HG03139 (cell line): ENCODE measurements at regions not wholly inside any gene's neighbourhood (a gene's known extent, or its start where the extent isn't known, plus 50 kb on each side); places are given as distances from the start of the nearest gene placed in this dataset.

Experiments
- ATAC-seq: cut with Tn5 transposase; IDR thresholded peaks from one replicate; pipeline ENCODE4 v1.9.1; 2021; ENCODE audit not compliant: unreplicated experiment

DNA sequence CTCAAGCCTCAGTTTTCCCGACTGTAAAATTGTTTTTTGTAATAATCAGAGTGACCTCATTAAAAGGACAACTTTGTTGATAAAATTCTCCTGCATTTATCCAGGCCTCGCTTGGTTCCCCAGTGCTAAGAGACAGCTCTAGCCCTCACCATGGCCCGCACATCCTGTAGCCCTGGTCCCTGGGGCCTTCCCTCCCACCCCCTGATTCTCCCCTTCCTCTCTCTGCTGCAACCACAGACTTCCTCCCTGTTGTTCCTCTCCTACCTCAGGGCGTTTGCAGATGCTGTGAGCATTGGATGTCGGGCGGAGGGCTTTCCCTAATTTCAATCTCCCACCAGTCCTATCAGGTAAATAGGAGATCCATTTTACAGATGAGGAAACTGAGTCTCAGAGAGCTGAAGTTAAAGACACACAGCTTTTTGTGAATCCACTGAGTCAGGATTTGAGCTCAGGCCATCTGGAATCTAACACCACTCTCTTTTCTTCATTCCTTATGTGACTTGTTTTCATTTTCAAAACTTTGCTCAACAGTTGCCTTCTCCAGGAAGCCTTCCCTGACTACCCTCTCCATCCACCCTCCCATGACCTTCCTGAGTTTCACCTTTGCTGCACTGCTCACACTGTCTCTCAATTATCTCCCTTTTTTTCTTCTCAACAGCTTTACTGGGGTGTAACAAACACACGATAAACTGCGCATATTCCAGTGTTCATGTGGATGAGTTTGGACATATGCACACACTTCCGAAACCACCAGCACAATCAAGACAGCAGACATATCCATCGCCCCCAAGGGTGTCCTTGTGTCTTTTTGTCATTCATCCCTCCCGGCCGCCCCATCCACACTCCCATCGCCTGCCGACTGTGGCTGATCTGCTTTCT lies 107.1 kb downstream of the CEBPB start:
- ATAC-seq, result no peak

DNA sequence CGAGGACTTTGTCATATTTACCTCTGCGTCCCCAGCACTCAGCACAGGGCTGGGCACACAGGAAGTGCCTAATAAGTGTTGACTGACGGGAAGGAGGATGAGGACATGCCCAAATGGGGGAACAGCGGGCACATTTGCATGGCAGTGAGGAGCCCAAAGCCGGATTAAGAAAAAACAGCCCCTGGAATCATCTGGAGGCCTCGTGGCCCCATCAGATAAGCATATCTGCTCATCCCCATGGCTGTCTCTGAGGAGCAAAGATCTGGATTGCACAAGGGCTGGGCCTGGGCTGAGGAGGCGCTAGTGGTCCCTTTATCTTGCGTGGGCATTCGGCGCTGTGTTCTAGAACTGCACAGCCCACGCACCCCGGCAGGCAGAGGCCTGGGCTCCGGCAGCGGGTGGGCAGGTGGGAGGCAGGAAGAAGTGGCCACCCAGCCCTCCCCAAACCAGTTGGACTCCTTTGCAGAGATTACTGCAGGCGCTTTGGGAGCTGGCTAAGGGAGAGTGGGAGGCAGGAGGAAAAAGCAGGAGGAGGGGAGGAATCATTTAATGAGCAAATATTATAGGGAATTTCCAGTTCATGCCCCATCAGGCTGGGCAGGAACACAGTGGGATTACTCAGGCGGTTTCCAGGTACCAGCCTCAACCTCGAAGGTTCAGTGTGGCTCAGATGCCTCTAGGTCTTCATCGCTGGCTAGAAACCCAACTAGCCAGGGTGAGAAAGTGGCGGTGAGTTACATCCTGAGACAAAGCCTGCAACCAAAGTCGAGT lies 108.1 kb downstream of the CEBPB start:
- no peak for ATAC-seq

DNA sequence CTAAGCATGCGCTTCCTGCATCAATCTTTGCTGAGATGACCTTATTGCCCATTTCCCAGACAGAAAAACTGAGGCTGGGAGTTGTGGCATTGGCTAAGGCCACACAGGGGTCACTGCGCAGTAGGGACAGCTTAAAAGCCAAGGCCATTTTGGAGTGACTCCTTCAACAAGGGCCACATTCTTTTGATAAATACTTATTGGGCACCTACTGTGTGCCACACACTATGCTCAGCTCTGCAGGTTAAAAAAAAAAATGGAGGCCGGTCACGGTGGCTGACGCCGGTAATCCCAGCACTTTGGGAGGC lies 108.6 kb downstream of the CEBPB start:
- no peak for ATAC-seq

GRCh38 chr20:50301165-50301564 lies 110.5 kb downstream of the CEBPB start:
- no peak for ATAC-seq

DNA sequence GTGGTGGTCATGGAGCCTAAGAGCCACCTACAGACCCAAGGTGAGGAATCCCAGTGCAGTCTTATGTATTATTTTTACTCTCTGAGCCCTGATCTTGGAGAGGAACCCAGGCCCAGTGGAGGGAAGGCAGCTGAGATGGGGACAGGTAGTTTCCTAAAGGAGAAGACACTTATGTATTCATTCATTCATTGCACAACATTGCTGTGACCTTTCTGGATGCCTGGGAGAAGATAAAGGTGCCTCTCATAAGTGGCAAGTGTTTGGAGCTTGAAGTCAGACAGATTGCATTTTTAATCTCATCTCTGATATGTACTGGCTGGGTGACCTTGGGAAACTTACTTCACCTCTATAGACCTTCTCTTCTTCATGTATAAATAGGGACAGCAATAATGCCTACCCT lies 111.1 kb downstream of the CEBPB start:
- no peak for ATAC-seq

DNA sequence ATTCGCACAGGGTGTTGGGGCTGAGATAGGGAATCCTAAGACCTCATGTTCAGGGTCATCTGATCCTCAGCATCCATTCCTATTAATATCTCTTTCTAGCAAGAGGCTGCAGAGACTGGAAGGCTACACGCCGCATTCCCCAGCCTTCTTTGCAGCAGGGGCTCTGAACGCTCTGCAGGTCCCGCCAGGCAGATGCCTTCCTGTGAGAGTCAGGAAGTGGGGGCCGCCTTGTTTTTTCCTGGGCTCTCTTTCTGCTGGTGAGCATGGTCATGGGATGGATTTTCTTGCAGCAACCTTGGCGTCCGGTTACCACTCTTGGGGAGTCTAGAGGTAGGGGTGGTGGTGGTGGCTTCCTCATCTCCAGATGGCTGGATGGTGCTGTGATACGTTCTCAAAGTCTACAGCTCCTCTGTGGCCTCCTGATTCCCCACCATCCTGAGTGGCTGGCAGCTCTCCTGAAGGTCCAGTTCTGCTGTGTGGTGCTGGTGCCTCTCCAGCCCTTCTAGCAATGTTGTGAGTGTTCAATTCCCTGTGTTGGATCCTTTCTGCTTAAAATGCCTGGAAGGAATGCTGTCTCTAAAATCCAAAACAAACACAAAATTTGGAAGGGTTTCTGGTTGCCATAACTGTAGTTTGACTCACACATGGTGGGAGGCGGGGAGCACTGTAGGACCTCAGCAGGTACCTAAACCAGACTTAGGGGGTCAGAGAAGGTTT lies 111.9 kb downstream of the CEBPB start:
- no peak for ATAC-seq

DNA sequence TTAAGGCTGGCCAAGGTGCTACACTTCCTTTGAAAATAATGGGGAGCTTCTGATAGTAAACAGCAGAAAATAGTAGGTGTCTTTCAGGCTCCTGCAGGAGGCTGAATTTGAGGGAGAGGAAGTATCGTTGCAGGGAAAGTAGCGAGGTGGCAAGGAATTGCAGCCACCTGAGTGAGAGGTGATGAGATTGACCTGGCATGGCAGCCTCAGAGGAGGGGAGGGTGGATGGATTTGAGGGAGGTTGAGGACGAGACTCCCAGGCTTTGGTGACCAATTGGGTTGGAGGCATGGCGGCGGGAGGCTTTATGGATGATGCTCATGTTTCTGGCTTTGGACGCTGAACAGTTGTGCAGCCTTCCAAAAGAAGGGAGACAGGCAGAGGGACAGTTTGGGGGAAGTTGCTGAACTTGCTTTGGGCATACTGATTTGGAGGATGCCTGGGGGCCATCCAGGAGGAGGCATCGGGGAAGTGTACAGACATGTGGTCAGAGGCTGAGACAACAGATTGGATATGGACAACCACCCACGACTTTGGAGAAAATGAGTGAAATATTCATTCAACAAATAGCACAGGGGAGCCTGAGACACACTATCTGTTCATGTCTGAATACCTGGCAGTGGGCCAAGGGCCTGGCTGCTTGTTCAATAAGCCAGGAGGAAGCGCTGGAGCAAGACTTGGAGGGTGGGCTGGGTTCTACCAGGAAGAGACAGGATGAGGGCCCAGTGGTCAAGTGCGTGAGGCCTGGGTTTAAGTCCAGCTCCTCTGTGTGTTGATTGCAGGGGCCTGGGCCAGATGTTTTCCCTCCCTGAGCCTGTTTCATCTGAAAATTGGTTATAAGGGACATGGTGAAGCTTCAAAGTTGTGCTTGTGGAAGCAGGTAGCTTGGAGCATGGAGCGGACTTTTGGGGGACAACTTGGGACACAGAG lies 113.2 kb downstream of the CEBPB start:
- ATAC-seq, result no peak

GRCh38 chr20:50304501-50304856 lies 113.8 kb downstream of the CEBPB start:
- ATAC-seq, result no peak

- no peak for ATAC-seq
Observed at GRCh38 chr20:50304923-50305635, 114.4 kb downstream of the CEBPB start.

DNA sequence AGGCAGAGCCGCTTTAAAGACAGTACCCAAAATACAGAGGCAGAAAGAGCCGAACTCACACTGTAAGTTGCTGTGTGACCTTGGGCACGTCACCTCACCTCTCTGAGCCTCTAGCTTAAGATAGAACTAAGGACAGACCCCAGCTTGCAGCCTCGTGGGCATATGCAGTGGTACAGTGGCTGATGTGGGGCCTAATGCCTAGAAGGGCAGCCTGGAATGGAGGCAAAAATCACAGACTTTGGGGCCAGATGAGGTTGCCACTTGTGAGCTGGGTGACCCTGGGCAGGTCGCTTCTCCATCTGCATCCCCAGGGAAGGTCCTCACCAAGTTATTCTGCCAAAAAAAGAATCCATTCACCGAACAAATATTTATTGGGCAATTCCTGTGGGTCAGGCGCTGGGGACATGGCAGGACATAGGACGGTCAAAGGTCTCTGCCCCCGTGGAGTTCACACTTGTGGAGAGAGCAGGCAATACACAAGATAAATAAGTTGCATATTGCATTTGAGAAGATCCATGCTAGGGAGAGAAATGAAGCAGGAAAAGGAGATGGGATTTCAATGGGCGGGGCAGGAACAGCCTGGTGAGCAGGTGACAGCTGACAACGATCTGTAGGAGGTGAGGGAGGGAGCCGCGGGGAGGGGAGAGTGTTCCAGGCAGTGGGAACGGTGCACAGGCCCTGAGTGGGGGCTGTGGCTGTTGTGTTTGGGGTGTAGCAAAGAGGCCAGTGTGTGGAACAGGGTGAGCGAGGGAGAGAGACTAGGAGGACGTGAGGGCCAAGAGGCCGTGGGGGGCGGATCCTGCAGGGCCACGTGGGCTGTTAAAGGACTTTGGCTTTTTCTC lies 115.2 kb downstream of the CEBPB start:
- ATAC-seq, result no peak

- no peak for ATAC-seq
Observed at GRCh38 chr20:50306478-50307423, 116.1 kb downstream of the CEBPB start.

DNA sequence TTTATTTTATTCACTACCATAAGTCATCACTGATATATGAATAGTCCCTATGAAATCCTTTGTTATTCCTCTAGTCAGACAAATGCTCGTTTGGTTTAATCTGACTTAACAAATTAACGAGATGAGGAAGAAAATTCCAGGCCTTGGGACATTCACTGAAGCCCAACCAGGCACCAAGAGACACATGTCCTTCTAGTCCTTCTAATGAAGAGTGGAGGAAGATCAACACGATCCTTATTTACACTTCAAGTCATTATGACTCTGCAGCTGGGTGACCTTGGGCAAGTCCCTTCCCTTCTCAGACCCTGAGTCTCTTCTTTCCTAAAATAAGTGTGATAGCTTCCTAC lies 117.5 kb downstream of the CEBPB start:
- no peak for ATAC-seq

DNA sequence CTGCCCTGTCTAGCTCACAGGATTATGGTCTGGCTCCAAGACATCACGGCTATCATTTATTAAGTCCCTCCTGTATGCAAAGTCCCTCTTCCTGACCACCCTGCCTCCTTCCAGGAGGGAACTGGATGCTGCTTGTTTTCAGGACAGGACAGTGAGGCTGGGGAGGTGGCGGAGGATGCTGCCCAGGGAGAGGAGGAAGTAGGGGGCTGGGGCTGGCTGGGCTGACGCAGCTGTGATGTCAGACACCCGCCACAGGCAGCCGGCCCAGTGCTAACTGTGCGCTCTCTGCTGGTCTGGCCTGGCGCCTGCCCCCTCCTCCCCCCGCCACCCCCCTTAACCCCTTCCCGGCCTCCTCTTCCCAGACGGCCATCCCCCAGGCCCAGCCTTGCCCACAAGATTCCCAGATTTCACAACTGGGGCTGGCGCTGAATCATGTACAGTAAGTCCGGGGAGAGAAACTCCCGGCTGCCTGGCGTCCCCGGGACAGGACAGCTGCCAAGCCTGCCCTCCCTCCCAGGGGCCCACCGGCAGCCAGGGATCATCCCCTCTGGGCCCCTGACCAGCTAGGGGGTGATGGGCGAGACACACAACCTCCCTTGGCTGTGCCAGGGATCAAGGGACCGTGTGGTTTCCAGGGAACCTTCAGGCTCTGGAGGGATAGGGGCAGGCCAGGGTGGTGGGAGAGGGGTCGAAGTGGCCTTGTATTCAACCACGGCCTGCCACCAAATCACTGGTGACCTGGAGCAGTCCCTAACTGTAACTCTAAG lies 118.1 kb downstream of the CEBPB start:
- no peak for ATAC-seq

DNA sequence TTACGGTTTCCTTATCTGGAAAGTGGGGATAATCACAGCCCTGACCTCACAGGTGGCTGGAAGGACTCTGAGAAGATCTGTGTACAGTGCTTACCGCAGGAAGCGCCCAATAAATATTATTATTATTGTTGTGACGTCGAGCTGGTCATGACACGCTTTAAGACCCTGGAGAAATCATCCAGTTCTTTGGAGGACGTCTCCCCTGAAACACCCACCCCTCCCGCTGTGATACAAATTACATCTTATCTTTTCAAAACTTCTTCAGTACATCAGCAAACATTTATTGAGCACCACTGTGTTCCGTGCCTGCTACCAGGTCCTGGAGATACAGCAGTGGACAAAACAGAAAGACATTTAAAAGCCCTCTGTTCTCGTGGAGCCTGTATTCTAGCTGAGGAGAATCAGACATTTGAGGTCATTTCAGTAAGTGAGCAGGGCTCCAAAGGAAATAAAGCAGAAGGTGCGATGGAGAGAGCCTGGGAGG lies 118.7 kb downstream of the CEBPB start:
- no peak for ATAC-seq

DNA sequence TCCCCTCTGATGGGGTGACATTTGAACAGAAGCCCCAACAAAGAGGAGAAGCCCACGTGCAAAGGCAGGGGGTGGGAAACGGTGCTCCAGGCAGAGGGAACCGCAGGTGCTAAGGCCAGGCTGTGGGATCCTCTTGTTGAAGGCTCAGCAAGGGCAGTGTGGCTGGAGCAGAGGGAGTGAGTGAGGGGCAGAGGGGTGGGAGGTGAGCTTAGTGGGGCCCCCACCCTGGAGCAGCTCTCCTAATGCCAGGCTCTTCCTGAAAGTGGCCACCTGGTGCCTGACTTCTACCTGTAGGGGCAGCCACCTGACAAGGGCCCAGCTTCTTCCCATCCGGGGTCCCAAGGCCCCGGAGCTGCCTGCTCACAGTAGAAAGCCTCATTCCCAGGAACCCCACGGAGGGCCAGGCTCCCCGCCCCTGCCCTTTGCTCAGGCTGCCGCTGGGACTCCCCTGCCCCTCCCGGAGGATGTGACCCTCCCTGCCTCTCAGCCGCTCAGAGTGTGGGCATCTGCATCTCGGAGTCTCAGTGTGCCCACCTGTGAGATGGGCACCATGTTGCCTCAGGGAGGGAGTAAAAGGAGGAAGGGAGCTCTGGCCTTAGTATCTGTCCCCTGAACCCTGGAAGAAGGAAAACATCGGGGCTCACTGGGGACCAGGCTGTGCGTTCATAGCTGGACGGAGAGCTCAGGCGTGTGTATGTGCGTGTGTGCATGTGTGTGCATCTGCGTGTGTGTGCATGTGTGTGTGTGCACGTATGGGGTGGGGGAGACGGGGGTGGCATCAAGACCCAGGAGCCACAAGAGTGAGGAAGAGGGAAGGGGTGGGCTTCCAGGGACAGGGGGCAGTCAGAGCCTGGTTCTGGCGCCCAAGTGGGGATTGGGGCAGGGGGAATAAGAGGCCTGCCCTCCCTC lies 119.4 kb downstream of the CEBPB start:
- ATAC-seq, result no peak

DNA sequence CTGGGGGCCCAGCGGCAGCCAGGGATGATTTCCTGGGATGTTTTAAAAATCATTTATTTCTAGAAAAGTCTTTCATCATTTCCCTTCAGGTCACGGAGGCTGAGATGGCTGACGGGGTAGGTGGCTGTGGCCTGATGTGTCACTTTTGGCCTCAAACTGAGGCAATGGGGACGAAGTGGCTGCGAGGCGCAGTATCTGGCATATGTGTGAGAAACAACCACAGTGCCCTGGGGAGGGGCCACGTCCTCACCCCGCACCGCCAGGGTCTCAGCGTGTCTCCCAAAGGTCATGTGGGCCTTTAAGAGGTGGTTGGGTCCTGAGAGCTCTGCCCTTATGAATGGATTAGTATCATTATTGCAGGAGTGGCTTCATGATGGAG lies 120.0 kb downstream of the CEBPB start:
- no peak for ATAC-seq
